ENCODE measurements at regions not wholly inside any gene's neighbourhood (a gene's known extent, or its start where the extent isn't known, plus 50 kb on each side); places are given as distances from the start of the nearest gene placed in this dataset.
A peak's percentile ranks its signal among the peaks of the same experiment; 100 is the strongest.

DNA sequence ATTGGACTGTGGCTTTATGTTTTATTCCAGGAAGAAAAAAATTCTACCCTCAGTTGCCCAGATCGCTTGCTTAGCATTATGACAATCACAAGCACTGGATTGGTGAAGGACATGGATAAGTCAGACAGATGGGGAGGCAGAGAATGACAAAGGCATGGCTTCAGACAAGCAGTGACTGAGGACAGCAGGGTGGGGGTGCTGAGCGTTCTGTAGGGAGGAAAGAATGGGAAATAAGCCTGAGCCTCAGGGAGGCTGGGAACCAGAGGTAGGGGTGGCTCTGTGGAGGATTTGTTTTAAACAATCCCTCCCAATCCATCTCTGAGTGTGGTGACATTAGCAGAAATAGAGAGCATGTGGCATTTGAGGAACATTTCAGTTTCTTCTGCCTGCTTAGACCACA, 896.9 kb downstream of the CCSER2 start:
- DNase-seq (ENCODE audit: low spot score), result no peak

DNA sequence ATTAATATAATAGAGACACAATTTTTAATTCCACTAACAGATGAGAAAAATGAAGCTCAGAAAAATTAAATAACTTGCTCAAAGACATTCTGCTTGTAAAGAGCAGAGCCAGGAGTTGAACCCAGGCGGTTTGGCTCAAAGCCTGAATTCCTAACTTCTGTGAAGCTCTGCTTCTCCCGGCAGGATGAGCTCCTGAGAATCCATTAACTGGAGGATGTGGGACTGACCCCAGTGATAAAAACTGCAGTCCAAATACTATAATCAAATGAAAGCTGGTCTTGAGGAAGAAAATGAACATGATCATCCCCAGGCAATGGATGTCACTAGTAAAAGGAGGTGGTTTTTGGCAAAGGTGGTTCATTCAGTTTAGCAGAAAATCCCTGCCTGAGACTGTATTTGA, 898.2 kb downstream of the CCSER2 start:
- DNase-seq (ENCODE audit: low spot score), result no peak

DNA sequence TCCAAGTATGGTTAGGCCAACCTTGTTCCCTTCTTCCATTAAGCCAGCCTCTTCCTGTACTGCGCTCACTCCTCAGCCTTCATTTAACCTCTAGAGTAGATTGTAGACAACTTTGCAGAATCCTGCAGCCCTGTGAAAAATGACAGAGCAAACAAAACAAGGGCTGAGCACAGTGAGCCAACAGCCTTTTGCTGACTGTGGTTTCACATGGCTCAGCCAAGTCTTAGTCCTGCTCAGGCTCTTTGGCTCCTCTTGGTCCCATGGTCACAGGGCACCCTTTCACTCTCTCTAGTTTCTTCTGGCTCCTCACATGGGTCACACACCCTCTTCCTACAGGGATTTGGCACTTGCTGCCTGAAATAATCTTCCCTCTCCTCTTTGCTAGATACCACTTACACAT, 900.3 kb downstream of the CCSER2 start:
- no peak for DNase-seq (ENCODE audit: low spot score)

DNA sequence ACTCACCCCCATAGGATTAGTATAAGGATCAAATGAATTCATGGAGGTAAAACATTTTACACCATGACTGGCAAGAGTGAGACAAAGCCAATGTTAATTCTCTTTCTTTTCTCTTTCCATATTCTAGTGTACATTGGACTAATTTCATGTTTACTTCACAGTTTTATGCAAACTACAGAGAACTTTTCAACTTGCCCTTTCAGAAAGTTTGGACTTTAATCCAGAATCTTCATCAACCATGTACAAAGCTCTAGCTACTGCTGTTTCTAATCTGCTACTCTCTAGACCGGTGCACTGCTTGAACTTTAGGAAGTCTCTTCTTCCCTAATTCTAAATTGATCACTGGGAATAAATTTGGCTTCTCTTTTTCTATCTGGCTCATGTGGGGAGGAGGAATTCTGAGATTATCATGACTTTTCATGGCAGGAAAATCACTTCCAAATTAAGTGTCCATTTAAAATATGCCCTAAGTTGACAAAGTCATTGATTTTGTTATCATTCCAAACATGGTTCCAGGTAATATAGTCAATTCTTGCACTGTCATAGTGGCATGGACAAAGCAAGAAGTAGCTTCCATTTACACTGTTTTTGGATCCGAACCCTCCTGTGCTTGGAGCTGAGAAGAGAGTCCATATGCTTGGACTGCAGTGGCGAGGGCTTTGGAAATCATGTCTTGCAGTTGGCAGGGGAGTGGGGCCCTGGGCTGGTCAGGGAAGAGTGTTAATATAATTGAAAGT, 903.3 kb downstream of the CCSER2 start:
- DNase-seq (ENCODE audit: low spot score), result no peak

DNA sequence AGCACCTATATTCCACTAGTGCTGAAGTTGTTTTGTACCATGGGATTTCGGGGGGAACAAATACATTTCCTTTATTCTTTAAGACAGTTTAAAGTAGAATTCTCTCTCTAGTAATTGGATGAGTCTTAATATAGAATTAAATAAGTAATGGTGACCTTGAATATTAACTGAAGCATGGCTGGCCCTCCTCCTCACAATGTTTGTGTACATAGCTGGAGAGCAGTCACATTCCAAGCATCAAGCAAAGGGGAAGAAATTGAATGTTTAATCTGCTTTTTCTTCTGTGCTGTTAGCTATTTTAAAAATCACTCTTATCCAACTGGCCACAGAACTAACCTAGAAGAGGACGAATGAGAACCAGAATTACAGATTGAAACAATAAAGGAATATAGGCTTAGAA, 906.9 kb downstream of the CCSER2 start:
- DNase-seq (ENCODE audit: low spot score), result no peak

- no peak for DNase-seq (ENCODE audit: low spot score)
Observed at GRCh38 chr10:85238676-85239075, 910.3 kb downstream of the CCSER2 start.

- DNase-seq (ENCODE audit: low spot score), result no peak
Observed at GRCh38 chr10:85250304-85250703, 921.9 kb downstream of the CCSER2 start.

GRCh38 chr10:85256481-85256880, 928.1 kb downstream of the CCSER2 start:
- DNase-seq (ENCODE audit: low spot score), result no peak

DNA sequence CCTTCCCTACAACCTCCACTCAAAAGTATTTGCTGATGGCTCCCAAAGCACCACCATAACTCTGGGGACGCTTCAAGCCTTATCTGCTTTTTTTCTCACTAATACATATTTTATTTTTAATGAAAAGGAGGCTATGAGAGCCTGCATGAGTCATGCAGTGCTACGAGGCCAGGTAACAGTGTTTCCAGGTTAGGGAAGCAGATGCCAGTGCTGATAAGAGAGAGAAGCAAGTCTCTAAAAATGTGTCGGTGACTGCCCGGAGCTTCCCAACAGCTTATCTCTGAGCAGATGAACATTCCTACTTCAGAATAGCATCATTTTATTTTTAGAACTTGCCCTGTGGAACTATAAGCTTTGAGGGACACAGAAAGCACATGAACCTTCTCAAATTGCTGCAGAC, 931.5 kb downstream of the CCSER2 start:
- no peak for DNase-seq (ENCODE audit: low spot score)

DNA sequence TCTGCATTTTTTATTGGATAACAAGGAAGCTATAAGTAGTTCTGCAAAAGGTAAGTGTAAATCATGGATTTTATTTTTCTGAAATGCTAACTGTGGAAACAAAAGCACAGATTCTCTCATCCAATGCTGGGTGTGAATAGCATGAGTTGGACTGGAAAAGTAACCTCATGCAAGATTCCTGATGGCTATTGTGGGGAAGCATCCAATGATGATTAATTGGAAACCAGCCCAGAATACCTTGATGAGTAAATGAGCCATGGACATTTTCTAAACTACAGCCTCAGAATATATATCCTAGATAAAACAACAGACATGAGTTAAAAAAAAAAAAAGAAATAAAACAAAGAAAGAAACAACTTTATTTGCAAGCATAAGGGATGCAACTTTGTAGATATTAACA, 934.6 kb downstream of the CCSER2 start:
- DNase-seq (ENCODE audit: low spot score), result no peak

DNA sequence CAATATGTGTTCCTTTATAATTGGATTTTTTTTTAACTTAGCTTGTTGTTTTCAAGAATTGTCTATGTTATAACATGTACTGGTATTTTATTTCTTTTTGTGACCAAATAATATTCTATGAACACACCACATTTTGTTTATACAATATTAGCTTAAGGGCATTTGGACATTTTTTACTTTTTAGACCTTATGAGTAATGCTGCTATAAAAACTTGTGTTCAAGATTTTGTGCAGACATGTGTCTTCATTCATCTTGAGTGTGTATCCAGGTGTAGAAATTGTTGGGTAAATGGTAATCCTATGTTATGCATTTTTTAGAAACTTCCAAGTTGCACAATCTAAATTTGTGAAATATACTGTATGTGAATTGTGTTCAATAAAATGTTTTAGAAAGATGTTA, 936.7 kb downstream of the CCSER2 start:
- DNase-seq (ENCODE audit: low spot score), result no peak

GRCh38 chr10:85266808-85267207, 938.4 kb downstream of the CCSER2 start:
- DNase-seq (ENCODE audit: low spot score), result no peak

GRCh38 chr10:85280014-85280413, 951.6 kb downstream of the CCSER2 start:
- no peak for DNase-seq (ENCODE audit: low spot score)

- DNase-seq (ENCODE audit: low spot score), result no peak
Observed at GRCh38 chr10:85284778-85285770, 956.7 kb downstream of the CCSER2 start.

DNA sequence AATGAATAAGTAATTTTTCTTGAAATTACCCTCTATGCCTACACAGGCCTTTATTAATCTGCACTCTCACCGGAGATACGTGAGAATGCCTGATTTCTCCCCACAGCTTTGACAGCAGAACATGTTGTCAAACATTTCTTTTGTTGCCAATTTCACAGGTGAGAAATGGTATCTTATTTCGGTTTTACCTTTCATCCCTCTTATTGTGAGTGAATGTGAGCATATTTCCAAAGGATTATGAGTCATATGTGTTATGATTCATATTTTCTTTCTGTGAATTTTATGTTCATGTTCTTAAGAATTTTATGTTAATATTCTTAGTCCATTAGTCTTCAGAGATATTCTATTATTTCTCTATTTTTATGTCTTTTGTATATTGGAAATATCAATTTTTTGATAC, 965.1 kb downstream of the CCSER2 start:
- no peak for DNase-seq (ENCODE audit: low spot score)

GRCh38 chr10:85311613-85312337, 983.4 kb downstream of the CCSER2 start:
- DNase-seq (ENCODE audit: low spot score), result no peak

DNA sequence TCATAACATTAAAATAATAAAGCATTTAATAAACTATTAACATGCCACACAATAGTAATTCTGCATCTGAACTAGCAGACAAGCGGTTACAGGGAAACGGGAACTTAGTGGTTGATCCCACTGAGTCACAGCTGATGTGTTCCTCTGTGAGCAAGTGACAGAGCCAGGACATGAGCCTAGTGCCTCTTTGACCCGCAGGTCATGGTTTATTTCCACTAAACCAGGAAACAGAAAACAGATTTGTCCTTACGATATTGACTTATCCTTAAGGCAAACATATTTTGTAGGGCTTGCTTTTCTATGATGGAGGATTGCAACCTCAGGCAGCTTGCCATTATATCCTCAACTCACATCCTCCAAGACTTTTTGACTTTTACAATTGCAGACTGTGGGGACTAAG, 987.3 kb downstream of the CCSER2 start:
- no peak for DNase-seq (ENCODE audit: low spot score)

GRCh38 chr10:85316276-85316675, 987.9 kb downstream of the CCSER2 start:
- no peak for DNase-seq (ENCODE audit: low spot score)

DNA sequence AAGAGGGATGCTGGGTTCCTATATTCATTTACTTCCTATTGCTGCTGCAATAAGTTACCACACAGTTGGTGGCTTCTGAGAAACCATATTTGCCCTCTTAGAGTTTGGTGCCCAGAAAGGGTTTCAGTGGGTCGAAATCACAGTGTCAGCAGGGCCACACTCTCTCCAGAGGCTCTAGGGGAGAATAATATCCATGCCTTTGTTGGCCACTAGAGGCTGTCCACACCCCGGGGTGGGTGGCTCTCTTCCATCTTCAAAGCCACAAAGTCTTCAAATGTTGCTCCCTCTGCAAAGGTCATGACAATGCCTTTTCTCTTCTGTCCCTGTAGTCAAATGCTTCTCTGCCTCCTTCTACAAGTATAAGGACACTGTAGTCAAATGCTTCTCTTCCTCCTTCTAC, 989.4 kb downstream of the CCSER2 start:
- DNase-seq (ENCODE audit: low spot score), result peak; percentile 9

DNA sequence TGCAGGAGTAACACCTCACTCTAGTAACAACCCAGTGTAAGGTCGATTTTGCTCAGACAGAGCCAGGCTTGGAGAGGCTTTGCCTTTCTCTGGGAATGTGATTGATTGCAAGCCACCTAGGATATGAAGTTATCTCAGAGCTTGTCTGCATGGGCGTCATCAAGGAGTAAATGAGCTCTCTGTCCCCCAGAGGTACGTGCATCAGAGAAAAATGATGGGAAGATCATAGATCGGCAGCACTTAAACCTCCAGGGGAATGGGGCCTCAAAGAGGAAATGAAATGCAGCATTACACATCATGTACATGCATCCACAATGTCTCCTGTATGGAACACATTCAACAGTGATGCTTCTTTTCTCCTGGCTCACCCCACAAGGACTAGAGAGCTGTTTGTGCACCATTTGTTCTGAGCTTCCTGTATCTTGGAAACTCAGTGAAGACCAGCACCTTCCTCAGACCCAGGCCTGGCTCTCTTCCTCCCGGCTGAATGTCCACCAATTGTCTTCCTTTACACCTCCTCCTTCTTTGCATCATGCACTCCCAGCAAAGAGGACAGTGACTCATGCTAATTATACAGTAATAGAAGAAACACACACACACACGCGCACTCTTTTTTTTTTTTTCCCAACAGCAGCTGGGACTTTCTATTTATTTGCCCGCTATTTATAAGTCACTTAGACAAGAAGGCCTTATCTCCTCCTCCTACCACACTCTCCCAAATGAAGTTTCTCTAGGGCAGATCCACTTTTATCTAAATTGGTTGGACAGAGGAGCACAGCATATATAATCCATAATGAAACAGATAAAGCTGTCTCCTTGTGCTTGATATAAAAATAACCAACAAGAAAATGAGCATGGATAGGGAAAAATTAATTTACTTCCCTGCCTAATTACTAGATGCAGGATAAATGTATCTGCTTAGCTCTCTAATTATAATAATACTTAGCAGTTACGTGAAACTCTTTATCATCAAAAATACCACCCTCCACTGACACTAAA, 990.7 kb downstream of the CCSER2 start:
- no peak for DNase-seq (ENCODE audit: low spot score)

DNA sequence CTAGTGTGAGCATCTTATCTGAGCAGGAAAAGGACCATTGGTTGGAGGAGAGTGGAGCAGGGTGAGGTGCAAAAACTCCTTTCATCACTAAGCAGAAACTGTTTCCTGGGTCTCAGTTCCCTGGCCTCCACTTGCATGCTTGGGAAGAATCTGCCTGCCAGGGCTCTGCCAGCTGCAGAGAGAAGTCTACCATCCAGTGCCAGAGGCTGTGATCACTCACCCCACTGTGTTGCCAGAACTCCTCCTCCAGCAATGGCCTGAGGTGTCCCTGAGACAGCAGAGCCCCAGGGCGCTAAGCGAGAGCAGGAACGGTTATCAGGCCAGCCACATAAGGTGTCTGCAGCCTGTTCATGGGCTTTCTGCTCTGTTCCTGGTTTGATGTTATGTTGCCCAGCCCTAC, 991.4 kb downstream of the CCSER2 start:
- no peak for DNase-seq (ENCODE audit: low spot score)
